GM18868 (cell line): ENCODE measurements at regions not wholly inside any gene's neighbourhood (a gene's known extent, or its start where the extent isn't known, plus 50 kb on each side); places are given as distances from the start of the nearest gene placed in this dataset.
"Not testable (repeated sequence)": the region's sequence is repeated elsewhere in the genome, so short reads cannot be mapped to it uniquely, and the experiment has no call there.

Source experiments
- ATAC-seq: cut with Tn5 transposase; IDR thresholded peaks from one replicate; pipeline ENCODE4 v1.9.1; 2021; ENCODE audit warnings: mild to moderate bottlenecking, moderate library complexity; ENCODE audit not compliant: unreplicated experiment

DNA sequence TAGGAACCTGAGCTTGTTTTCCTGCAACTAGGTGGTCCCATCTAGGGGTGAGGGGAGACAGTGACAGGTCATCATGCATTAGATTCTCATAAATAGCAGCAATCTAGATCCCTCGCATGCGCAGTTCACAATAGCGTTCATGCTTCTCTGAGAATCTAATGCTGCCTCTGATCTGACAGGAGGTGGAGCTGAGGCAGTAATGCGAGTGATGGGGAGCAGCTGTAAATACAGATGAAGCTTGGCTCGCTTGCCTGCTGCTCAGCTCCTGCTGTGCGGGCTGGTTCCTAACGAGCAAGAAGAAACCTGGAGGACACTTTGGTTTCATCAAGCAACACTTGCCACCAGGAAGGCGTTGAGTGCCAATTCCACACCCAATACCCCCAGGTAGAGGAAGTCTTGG, 95.1 kb upstream of the OLIG2 start:
- ATAC-seq, result no peak

DNA sequence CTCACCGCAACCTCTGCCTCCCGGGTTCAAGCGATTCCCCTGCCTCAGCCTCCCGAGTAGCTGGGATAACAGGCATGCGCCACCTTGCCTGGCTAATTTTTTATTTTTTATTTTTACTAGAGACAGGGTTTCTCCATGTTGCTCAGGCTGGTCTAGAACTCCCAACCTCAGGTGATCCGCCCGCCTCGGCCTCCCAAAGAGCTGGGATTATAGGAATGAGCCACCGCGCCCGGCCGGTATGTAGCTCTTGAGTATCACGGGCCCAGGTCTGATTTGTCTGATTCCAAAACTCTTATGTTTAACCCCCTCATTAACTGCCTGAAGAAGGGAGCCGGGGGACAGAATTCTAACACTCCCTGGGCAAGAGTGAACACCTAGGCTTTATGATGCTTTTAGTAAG, 91.7 kb upstream of the OLIG2 start:
- not testable (repeated sequence) for ATAC-seq

DNA sequence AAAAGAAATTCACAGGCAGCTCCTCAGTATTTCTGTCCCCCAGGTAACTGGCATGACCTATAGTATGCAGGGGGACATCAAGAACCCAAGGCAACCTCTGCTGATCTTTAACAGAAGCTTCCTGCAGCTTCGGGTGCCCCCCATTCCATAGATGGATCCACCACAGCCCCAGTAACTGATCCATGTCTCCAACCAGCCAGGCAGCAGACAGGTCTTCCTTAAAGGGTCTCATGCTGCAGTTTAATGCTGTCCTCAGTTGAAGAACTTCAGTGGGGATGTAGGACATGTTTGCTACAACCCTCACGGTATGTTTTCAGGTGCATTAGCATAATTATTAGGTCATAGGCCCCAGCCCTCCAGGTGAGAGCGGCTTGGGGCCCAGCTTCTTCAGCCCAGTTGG, 90.9 kb upstream of the OLIG2 start:
- ATAC-seq, result no peak

DNA sequence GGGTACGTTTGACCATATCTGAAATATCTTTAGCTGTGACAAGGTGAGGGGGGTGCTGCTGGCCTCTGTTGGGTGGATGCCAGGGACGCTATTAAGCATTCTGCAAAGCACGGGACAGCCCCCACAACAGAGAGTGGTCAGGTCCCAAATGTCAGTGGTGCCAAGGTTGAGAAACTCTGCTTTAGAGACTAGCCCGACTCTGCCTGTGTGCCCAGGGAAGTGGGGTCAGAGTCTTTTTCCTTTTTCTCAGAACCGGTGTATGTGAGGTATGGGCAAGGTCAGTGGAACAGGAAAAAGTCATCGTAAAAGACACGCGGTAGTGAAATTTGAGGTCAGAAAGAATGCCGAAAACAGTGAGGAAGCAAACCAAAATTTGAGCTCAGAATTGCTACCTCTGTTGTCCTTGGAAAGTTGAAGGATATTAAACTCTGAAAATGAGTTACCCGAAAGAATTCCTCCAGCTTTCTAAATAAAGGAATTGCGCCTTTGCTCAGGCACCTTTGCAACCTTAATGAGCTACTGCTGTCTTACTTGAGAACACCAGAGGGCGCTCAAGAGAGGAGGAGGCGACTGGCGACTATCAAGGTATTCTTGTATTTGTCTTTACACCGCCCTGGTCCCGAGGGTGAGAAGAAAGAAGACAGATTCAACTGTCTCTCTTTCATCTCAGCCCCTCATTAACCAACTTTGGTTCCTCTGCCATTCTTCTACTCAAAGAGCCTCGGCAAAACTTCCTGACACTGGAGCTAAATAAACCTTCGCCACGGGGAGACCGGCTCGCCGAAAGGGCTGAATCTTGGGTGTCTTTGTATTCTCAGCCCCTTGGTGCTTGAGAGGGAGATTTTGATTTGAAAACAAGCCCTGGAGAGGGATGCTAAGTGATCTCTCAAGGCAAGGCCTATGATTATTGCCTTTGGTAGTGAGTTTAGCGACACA, 85.4 kb upstream of the OLIG2 start:
- ATAC-seq, result no peak

DNA sequence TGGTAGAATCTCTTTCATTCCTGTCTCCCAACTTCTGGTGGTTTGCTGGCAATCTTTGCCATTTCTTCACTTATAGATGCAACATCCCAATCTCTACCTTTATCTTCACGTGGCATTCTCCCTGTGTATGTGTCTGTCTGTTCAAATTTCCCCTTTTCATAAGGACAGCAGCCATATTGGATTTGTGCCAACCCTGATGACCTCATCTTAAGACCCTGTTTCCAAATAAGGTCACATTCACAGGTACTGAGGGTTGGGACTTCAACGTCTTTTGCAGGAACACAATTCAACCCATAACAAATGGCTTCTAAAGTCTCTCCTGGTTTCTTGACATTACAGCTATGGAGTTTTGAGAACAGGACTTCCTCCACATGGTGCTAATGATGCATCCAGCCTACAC, 84.5 kb upstream of the OLIG2 start:
- no peak for ATAC-seq

DNA sequence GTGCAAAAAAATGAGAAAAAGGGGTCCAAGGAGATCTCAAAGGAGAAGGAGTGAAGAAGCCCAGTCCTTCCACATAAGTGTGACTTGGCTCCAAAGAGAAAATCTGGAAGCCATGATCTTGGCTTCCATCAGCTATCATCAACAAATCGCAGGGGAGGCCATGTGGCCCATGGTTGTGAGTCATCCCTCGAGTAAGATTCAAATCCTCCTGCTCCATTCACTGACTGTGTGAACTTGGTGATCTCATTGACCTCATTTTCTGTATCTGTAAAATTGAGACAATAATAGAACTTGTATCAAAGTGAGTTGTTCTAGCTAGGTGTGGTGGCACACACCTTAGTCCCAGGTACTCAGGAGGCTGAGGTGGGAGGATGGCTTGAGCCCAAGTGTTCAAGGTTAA, 79.1 kb upstream of the OLIG2 start:
- no peak for ATAC-seq

DNA sequence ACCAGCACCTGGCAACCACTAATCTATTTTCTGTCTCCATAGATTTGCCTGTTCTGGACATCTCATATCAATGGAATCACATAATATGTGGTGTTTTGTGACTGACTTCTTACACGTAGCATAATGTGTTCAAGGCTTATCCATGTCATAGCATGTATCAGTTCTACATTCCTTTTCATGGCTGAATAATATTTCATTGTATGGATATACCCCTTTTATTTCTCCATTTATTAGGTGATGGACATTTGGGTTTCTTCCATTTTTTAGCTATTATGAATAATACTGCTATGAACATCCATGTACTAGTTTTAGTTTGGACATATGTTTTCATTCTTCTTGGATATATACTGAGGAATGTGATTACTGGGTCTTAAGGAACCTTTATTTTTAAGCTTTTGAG, 78.0 kb upstream of the OLIG2 start:
- ATAC-seq, result no peak

DNA sequence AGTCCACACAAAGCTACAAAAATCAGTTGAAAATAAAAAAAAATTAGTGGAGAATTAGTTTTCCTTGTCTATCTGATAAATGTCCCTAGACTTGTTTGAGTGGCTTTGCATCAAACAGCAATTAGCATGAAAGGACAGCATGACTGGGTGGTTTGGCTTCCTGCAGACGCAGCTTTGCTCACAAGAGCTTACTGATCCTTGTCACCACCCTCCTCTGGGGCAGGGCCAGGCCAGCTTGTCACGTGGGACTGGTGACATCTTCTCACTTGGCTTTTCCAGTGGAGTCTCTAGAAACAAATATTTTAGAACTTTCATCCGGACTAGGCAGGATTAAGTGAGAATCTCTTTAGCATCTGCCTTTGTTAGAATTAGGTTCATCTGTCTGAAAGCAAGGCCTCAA, 76.0 kb upstream of the OLIG2 start:
- no peak for ATAC-seq

DNA sequence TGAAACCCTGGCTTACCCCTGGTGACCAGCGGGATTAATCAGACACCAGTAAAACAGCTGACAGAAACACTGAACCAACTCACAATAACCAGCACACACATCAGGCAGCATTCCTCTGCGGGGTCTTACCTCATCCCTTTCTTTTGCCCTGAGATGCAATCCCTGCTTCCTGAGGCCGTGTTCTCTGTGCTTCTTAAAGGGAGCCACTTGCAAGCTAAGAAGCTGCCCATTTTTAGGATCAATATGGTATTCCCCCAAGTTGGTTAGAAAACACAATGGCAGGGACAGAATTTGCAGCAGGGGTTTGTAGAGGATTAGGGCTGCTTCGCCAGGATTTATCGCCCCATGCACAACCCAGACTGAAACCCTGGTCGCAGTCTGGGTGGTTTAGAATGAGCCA, 74.7 kb upstream of the OLIG2 start:
- ATAC-seq, result no peak

DNA sequence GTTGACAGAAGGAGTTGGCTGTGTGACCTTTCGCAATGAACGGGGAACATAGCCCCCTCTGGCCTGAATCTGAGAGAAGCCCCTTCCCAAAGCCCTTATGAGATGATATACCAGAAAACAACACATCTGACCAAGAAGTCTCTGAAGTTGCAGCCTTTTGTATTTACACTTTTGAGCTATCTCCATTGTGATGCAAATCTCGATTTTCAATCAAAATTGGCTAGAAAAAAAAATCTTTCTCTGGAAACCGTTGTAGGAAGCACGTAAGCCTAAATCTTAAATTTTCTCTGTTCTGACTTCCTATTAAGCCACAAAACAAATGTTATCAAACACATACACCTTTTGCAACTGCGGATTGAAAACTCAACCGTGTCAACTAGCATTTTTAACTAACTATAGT, 71.4 kb upstream of the OLIG2 start:
- no peak for ATAC-seq

DNA sequence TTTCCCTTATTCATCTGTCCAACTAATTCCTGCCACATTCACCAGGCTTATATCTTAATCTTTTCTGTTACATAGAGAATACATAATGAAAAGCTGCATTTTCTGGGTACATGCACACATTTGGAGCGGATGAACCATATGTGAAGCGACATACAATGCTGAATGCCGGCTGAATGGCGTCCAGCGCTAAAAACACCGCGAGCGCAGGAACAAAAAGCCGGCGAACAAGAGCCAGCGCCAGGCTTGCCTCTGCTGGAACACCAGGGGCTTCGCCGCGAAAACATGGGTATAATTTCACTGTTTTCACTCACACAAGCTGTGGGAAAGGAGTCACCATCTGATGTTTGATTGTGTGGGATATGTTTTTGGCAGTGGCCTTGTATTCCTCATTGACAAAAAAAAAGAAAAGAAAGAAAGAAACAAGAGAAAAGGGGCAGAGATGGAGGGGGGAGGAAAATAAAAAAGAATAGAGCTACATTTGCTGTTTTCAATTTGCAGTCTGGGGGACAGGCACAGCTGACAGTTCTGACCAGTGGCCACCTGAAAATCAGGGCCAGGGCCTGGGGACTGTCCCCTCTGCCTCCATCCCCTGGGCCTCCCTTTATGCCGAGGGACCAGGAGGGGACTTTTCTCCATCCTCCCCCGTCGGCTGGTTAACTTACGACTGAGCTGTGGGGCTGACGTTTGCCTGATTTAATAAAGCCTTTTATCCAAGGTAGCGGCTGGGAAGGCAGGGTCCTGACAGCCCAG, 70.2 kb upstream of the OLIG2 start:
- no peak for ATAC-seq

DNA sequence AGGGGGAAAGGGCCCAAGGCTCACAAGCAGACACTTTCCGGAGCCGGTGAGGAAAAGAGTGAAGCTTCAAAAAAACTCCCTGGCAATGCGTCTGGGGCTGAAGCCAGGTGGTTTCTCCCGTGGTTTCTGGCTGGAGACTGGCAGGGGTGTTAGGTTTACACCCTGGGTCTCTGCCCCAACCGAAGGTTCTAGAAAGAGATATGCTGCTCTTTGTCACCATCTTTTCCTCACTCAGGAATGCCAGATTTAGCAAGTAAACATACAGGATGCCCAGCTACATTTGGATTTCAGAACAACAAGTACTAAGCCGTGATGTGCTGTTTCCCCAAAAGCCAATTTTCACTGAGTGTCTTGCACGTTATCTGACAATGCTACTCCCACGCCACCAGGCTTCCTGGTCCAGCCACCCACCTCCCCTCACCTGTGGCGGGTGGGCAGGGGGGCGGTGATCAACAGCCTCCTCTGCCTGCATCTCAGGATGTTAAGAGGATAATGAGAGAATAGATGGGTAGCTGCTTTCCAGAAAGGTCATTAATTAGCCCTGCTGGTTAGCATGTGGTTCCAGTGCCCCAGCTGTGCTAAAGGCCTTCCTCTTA, 69.6 kb upstream of the OLIG2 start:
- no peak for ATAC-seq

DNA sequence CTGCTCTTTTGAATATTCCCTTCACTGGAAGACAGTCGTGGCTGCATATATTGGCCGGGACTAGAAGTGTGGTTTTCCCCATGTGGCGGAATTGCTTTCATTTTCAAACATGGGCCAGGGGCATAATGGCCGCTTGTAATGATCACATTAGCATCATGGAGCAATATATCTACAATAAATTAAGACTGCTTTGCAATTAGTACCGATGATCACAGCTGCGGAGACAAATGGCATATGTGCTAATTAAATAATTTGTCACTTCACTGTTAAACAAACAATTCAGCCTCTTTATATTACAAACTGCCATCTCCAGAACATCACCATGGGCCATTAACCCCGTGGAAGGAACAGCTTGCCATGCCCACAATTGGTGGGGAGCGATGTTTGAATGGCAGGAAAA, 68.2 kb upstream of the OLIG2 start:
- no peak for ATAC-seq

DNA sequence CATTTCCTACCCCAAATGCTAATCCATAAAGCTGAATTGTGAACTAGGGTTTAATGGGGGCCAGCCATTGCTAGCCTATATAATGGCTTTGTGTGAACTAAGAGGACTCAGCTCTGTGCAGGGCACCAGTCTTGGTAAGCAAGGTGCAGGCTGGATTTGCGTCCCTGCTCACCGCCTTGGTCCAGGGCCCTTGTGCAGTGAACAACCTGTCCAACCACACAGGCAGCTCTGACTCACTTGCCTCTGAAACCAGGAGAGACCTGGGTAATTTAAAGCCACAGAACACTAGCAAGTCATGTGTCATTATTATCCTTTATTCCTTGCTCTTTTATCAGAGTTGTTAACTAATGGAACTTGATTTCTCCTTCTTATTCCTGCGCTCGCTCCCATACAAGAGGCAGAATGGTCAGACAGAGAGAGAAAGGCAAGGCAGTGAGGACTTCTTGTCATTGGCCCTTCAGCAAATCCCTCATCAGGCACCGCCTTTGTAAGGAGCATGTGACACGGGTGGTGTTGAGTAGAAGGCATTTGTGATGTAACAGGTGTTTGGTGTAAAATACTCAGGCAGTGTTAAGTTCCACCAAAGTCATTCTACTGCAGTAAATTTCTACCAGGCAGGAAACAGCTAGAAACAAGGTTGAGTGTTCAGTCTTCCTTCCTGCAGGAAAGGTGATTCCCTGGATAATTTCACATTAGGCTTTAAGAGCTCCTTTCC, 67.3 kb upstream of the OLIG2 start:
- ATAC-seq, result no peak

DNA sequence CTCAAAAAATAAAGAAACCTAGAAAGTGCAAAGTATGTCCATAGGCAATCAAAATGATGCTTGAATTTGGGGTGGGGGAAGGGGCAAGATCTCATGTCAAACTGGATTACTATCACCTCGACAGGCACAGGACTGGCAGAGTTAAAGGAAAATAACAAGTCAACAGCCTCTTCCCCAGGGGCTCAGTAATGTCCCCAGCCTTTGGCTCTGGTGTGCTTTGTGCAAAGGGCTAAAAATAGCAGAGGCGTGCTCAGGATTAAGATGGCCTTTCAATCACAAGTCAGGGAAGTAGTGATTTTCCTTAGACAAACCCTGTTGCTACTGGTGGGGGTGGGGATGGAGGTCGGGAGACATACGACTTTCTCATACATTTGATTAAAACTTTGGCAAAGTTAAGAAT, 63.5 kb upstream of the OLIG2 start:
- ATAC-seq, result no peak

DNA sequence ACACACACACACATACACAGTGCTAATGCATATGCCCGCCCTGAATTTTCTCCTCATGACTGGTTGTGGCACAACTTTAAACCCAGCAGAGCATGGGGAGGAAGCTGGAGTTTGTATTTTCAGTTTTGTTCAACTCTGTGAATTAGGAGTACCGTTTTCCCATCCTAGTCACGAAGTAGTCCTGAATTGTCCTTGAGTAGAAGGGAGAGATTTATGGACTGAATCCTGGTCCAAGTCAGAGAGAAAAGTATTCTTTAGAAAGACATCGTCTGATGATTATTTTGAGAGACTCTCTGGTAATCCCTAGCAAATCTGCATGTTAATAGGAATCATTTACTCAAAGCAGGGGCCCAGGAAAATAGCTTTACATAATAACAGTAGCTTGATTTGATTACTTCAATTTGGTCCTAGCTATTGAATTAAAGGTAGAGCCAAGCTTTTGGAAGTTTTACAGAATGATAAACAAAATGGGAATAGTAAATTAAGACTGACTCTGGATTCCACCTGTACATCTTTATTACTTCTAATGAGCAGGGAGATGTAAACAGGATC, 60.5 kb upstream of the OLIG2 start:
- ATAC-seq, result no peak

DNA sequence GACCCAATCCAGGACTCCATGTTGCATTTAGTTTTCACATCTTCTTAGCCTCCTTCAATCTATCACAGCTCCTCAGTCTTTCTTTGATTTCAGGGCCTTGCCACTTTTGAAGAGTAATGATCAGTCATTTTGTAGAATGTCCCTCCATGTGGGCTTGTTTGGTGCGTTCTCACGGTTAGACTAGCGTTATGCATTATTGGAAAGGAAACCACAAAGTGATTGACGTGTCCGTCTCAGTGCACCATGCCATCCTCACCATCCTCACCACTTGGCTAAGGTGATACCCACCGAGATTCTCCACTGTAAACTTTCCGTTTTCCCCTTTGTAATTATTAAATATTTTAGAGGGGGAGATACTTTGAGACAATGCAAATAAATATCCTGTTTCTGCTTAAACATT, 59.6 kb upstream of the OLIG2 start:
- no peak for ATAC-seq

DNA sequence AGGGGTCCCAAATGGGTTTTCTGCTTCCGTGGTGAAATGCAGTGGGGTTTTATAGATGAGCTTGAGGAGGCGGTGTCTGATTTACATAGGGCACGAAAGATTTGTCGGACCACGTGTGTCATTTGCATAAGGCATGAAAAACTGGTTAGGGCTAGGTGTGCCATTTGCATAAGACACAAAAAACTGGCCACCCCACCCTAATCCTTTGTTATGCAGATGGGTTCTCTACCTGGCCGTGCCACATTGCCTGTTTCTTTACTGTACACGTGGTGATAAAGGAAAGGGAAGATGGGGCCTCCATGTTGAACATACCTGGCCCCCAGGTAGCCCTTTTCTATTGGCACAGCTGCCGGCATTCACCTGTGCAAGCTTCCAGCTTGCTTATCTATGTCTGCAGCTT, 57.6 kb upstream of the OLIG2 start:
- ATAC-seq, result not testable (repeated sequence)

DNA sequence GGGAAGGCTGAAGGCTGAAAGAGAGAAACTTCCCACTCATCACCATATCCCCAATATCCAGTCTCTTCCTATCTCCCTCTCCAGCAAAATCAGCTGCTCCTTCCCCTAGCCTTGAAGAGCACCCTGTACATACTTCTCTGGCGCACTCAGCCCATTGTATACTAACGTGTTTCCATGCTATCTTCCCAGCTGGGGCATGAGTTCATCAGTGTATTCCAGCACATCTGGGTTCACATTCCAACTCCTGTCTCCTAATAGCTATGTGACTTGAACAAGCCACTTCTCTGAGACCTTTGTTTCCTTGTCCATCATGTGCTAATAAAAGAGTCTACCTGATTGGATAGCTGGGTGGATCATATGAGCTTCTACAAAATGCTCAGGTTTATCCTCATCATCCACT, 51.1 kb upstream of the OLIG2 start:
- ATAC-seq, result no peak

DNA sequence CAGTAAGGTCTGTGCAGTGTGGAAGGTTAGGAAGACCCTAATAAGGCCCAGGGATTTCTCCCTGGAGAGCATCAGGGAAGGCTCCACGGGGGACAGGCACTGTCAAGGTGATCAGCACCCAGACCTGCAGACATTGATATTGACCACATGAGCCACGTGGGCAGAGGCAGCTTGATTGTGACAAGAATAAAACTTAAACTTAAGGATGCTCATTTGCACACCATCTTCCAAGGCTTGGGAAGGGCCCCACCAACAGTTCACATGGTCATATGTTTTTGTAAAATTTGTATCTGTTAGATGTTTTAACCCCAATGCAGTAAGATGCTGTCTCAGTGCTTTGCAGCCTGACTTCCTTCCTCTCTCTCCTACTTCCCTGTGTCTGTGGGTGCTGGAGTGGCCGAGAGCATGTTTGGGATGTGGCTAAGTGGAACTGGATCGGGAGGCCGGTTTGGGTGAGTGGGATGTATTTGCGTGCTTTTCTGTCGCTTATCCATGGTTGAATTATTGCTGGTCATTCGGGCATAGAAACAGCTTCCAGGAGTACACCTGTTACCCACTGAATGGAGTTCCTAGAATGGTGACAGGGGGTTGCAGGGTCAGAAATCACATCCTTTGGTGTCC, 49.8 kb upstream of the OLIG2 start:
- no peak for ATAC-seq
